Uterus (tissue), 2 donors: ENCODE measurements at regions not wholly inside any gene's neighbourhood (a gene's known extent, or its start where the extent isn't known, plus 50 kb on each side); places are given as distances from the start of the nearest gene placed in this dataset.

Source experiments
- POLR2A ChIP-seq, 2 donors: fragments of 450-650 bp; IDR thresholded peaks; one replicate each; pipeline ENCODE4 v1.6.1; 2016; ENCODE audit warnings: antibody characterized with exemption in 2 of 2, mild to moderate bottlenecking in 1 of 2, moderate library complexity in 1 of 2
- TF ChIP-seq, protein P1 (sequence below), 4 experiments: fragments of 200-600 bp in 2 of 4; fragments of 450-650 bp in 2 of 4; sonication (generic) in 2 of 4; IDR thresholded peaks; one replicate each; pipeline ENCODE4 v1.5.1; 2016 to 2019; ENCODE audit warnings: antibody characterized with exemption in 4 of 4, mild to moderate bottlenecking in 2 of 4, moderate library complexity in 1 of 4

DNA sequence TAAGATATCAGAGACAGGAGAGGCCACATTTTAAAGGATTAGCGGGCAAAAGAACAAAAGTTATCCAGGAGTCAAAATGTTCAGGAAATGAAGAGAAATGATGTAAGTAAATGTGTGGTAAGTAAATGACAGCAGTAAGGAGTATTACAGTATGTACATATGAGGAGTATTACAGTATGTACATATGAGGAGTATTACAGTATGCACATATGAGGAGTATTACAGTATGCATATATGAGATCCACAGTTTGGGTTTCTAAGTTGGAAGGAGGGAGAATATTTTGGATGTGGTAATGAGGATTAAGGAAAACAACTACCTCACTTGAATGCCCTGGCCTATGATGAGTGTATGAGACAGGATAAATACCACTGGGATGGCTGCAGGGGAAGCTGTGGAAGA lies 192.4 kb upstream of the DGKB start:
- TF ChIP-seq, protein P1, sequence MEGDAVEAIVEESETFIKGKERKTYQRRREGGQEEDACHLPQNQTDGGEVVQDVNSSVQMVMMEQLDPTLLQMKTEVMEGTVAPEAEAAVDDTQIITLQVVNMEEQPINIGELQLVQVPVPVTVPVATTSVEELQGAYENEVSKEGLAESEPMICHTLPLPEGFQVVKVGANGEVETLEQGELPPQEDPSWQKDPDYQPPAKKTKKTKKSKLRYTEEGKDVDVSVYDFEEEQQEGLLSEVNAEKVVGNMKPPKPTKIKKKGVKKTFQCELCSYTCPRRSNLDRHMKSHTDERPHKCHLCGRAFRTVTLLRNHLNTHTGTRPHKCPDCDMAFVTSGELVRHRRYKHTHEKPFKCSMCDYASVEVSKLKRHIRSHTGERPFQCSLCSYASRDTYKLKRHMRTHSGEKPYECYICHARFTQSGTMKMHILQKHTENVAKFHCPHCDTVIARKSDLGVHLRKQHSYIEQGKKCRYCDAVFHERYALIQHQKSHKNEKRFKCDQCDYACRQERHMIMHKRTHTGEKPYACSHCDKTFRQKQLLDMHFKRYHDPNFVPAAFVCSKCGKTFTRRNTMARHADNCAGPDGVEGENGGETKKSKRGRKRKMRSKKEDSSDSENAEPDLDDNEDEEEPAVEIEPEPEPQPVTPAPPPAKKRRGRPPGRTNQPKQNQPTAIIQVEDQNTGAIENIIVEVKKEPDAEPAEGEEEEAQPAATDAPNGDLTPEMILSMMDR (IDR thresholded peaks at IDR 0.05): no peak
- TF ChIP-seq POLR2A (IDR thresholded peaks at IDR 0.05): no peak
